ENCODE measurements at regions not wholly inside any gene's neighbourhood (a gene's known extent, or its start where the extent isn't known, plus 50 kb on each side); places are given as distances from the start of the nearest gene placed in this dataset.

DNA sequence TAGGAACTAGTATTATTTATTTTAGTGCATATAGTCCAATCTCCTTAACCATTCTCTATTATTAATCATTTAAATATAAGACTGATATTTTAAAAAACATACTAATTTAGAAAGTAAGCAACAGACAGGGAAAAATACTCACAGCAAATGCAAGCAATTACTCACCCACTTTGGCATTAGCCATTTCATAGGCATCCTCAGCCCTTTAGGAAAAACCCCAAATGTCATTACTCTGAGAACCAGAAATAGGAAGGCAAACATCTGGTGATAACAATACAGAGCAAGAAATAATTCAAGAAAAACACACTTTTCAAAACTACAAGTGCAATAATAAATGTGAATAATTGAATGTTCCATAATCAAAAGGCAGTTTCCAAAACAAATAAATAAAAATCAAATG, 545.1 kb downstream of the PLPP3 start:
- TF ChIP-seq POLR2AphosphoS5 (IDR thresholded peaks at IDR 0.05; ENCODE audit: low read depth, low read length) (no peak), POLR2A (IDR thresholded peaks at IDR 0.05; ENCODE audit: low read depth, low read length) (no peak), TAF1 (IDR thresholded peaks at IDR 0.05; ENCODE audit: low read depth, low read length) (no peak), POU2F2 (IDR thresholded peaks at IDR 0.05; ENCODE audit: low read depth, low read length) (no peak), SPI1 (IDR thresholded peaks at IDR 0.05; ENCODE audit: low read depth, low read length) (no peak), PAX5 (IDR thresholded peaks at IDR 0.05; ENCODE audit: insufficient read depth, low read length, severe bottlenecking) (no peak)
